Ectodermal cell (in vitro differentiated cells): ENCODE measurements at regions not wholly inside any gene's neighbourhood (a gene's known extent, or its start where the extent isn't known, plus 50 kb on each side); places are given as distances from the start of the nearest gene placed in this dataset.

Experiments used
- H3K27ac ChIP-seq: 2 replicates; pipeline ENCODE4 v1.7.0; 2013; ENCODE audit warnings: mild to moderate bottlenecking, low read depth, low read length; ENCODE audit not compliant: insufficient read depth, poor library complexity, severe bottlenecking
- H3K27me3 ChIP-seq: 2 replicates; pipeline ENCODE4 v1.7.0; 2013; ENCODE audit warnings: mild to moderate bottlenecking, low read length; ENCODE audit not compliant: insufficient read depth, control insufficient read depth, poor library complexity, severe bottlenecking
- H3K36me3 ChIP-seq: one replicate; pipeline ENCODE4 v1.7.0; 2013; ENCODE audit warnings: low read length; ENCODE audit not compliant: control insufficient read depth, insufficient read depth
- H3K4me1 ChIP-seq: one replicate; pipeline ENCODE4 v1.7.0; 2013; ENCODE audit warnings: low read length; ENCODE audit not compliant: control insufficient read depth, insufficient read depth
- H3K4me3 ChIP-seq: 2 replicates; pipeline ENCODE4 v1.7.0; 2013; ENCODE audit warnings: low read depth, low read length, control low read depth; ENCODE audit not compliant: insufficient read depth
- H3K9me3 ChIP-seq: 2 replicates; pipeline ENCODE4 v1.7.0; 2013; ENCODE audit warnings: mild to moderate bottlenecking, low read length, moderate library complexity; ENCODE audit not compliant: control insufficient read depth
- WGBS, 2 experiments: methylation state at CpG; one replicate each; pipeline ENCODE4 v1.1.7; 2013; ENCODE audit warnings: missing lambda C conversion rate in 2 of 2; 5-methylcytosine and 5-hydroxymethylcytosine counted together

GRCh38 chr18:75558790-75559189 is 131.3 kb upstream of the SMIM21 start:
- Histone ChIP-seq H3K4me3 (no peak overlapping the region), H3K9me3 (no peaks in the 10 kb centered on the region), H3K27me3 (no peaks in the 10 kb centered on the region), H3K36me3 (no peaks in the 10 kb centered on the region), H3K4me1 (no peaks in the 10 kb centered on the region), H3K27ac (no peak overlapping the region)
- WGBS, 2 experiments, result 100% methylated on average over 1 of the region's 1 CpG

DNA sequence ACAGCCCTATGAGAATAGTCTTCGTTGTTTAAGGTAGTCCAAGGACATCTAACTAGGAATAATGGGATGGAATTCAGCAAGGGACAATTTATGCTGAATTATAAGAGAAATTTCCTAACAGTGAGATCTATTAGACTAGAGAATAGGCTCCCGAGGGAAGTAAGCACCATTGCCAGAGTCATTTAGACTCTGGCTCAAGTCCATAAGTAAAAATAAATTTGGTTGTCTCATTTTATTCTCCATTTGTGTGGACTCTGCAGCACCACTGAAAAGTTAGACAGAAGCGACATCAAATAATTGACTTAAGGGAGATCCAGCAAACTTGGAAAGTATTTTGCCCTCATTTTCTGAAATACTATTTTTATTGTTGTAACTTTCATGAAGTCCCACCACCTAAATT is 129.3 kb upstream of the SMIM21 start:
- H3K27me3 ChIP-seq, result no peaks in the 10 kb centered on the region
- WGBS, 2 experiments, result 87 to 91% methylated on average over 3 of the region's 3 CpGs
- no peaks in the 10 kb centered on the region for H3K36me3 ChIP-seq
- no peak overlapping the region for H3K4me3 ChIP-seq
- H3K9me3 ChIP-seq, result no peaks in the 10 kb centered on the region
- H3K4me1 ChIP-seq, result no peaks in the 10 kb centered on the region
- H3K27ac ChIP-seq, result no peak overlapping the region

GRCh38 chr18:75554644-75555185 is 127.2 kb upstream of the SMIM21 start:
- Histone ChIP-seq H3K4me1 (no peaks in the 10 kb centered on the region), H3K4me3 (no peak overlapping the region), H3K9me3 (no peaks in the 10 kb centered on the region), H3K27ac (no peak overlapping the region), H3K27me3 (no peaks in the 10 kb centered on the region), H3K36me3 (no peaks in the 10 kb centered on the region)
- 91 to 94% methylated on average over 2 of the region's 2 CpGs for WGBS, 2 experiments

- H3K9me3 ChIP-seq, result no peaks in the 10 kb centered on the region
- 48 to 52% methylated on average over 7 of the region's 7 CpGs for WGBS, 2 experiments
These were observed 126.7 kb upstream of the SMIM21 start for GRCh38 chr18:75554176-75554575.

GRCh38 chr18:75553021-75553420 is 125.5 kb upstream of the SMIM21 start:
- H3K4me3 ChIP-seq, result no peak overlapping the region
- no peaks in the 10 kb centered on the region for H3K4me1 ChIP-seq
- no peak overlapping the region for H3K27ac ChIP-seq
- no peaks in the 10 kb centered on the region for H3K27me3 ChIP-seq
- H3K36me3 ChIP-seq, result no peaks in the 10 kb centered on the region
- 90 to 96% methylated on average over 8 of the region's 8 CpGs for WGBS, 2 experiments
- H3K9me3 ChIP-seq, result no peaks in the 10 kb centered on the region

More at GRCh38 chr18:75554176-75554575, 126.7 kb upstream of the SMIM21 start:
- Histone ChIP-seq H3K4me3 (no peak overlapping the region), H3K27ac (no peak overlapping the region), H3K36me3 (no peaks in the 10 kb centered on the region), H3K4me1 (no peaks in the 10 kb centered on the region), H3K27me3 (no peaks in the 10 kb centered on the region)

- Histone ChIP-seq H3K27ac (no peak overlapping the region), H3K4me3 (no peak overlapping the region), H3K9me3 (no peaks in the 10 kb centered on the region), H3K27me3 (no peaks in the 10 kb centered on the region), H3K36me3 (no peaks in the 10 kb centered on the region), H3K4me1 (no peaks in the 10 kb centered on the region)
- 82 to 87% methylated on average over 4 of the region's 4 CpGs for WGBS, 2 experiments
These were observed 123.6 kb upstream of the SMIM21 start for GRCh38 chr18:75551071-75551470.

GRCh38 chr18:75548353-75548905 is 120.9 kb upstream of the SMIM21 start:
- Histone ChIP-seq H3K27me3 (no peaks in the 10 kb centered on the region), H3K36me3 (no peaks in the 10 kb centered on the region)
- WGBS, 2 experiments, result 83 to 86% methylated on average over 10 of the region's 10 CpGs

DNA sequence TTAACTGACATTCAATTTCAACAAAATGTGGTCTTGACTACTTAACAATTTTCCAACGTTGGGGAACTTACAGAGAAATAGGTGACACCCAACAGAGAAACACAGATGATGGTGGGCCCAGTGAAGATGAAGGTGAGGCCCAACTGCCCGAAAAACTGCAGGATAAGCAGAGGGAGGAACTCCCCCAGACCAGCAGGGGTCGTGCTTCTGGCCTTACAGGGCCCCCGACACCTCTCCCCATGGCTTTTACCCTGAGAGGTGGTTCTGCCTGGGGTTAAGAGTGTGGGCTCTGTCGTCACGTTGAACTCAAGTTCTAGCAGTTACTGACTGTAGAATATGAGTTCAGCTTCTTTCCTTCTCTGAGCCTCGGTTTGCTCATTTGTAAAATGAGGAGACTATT is 119.5 kb upstream of the SMIM21 start:
- Histone ChIP-seq H3K9me3 (no peaks in the 10 kb centered on the region), H3K27ac (no peak overlapping the region), H3K36me3 (no peaks in the 10 kb centered on the region), H3K4me1 (no peaks in the 10 kb centered on the region), H3K27me3 (no peaks in the 10 kb centered on the region), H3K4me3 (no peak overlapping the region)
- WGBS, 2 experiments, result 92 to 95% methylated on average over 7 of the region's 7 CpGs

More at GRCh38 chr18:75548353-75548905, 120.9 kb upstream of the SMIM21 start:
- Histone ChIP-seq H3K4me3 (no peak overlapping the region), H3K27ac (no peak overlapping the region), H3K9me3 (no peaks in the 10 kb centered on the region), H3K4me1 (no peaks in the 10 kb centered on the region)

GRCh38 chr18:75545189-75545588 is 117.7 kb upstream of the SMIM21 start:
- Histone ChIP-seq H3K4me3 (no peak overlapping the region), H3K4me1 (no peaks in the 10 kb centered on the region), H3K27me3 (no peaks in the 10 kb centered on the region), H3K27ac (no peak overlapping the region), H3K36me3 (no peaks in the 10 kb centered on the region), H3K9me3 (no peaks in the 10 kb centered on the region)
- 93 to 96% methylated on average over 6 of the region's 6 CpGs for WGBS, 2 experiments

DNA sequence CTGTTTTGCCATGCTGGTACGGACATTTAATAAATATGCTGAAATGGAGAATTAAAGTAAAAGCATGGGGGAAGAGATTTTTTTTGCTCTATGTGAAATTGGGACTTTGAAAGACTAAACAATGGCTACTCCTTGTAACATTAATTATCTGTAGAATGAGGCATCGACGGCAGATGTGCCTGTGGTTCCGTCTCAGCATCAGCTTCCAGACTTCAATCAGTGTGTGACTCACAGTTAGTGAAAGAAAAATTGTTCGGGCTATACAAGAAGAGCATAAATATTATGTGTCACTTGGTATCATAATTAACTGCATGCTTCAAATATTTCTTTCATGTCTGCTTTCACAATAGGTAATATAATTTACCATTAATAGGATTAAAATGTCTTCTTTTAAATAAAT is 117.0 kb upstream of the SMIM21 start:
- Histone ChIP-seq H3K36me3 (no peaks in the 10 kb centered on the region), H3K27me3 (no peaks in the 10 kb centered on the region), H3K27ac (no peak overlapping the region), H3K4me3 (no peak overlapping the region), H3K4me1 (no peaks in the 10 kb centered on the region), H3K9me3 (no peaks in the 10 kb centered on the region)
- 96 to 98% methylated on average over 5 of the region's 5 CpGs for WGBS, 2 experiments
